ENCODE measurements at regions not wholly inside any gene's neighbourhood (a gene's known extent, or its start where the extent isn't known, plus 50 kb on each side); places are given as distances from the start of the nearest gene placed in this dataset.

GRCh38 chr20:24207803-24208300 is 219.3 kb upstream of the GGTLC1 start:
- TF ChIP-seq CTCF (IDR thresholded peaks at IDR 0.05), result no peak
- TF ChIP-seq POLR2A (IDR thresholded peaks at IDR 0.05), result no peak

Measured in tibial nerve (tissue), 3 donors.